Small intestine (tissue), 7 donors: ENCODE measurements at regions not wholly inside any gene's neighbourhood (a gene's known extent, or its start where the extent isn't known, plus 50 kb on each side); places are given as distances from the start of the nearest gene placed in this dataset.
"Not testable (repeated sequence)": the region's sequence is repeated elsewhere in the genome, so short reads cannot be mapped to it uniquely, and the experiment has no call there.

ENCODE experiments used
- DNase-seq, 2 donors: peaks; one replicate each; pipeline versions ENCODE4 v3.0.0 to v3.0.0-alpha.2; 2013
- FAIRE-seq: peaks from 2 replicates; lab custom pipeline; 2012; peaks lifted over from hg19 to GRCh38; lab: Jason Lieb, UNC
- H3K27ac ChIP-seq, 3 donors: one replicate each; pipeline ENCODE4 v1.5.1; 2013; ENCODE audit warnings: low read length in 2 of 3, mild to moderate bottlenecking in 2 of 3, control low read depth in 1 of 3, inconsistent platforms in 1 of 3, low read depth in 1 of 3, moderate library complexity in 1 of 3
- H3K27me3 ChIP-seq, 3 donors: one replicate each; pipeline ENCODE4 v1.6.1; 2013; ENCODE audit warnings: low read length in 3 of 3, inconsistent platforms in 1 of 3; ENCODE audit not compliant: control insufficient read depth in 3 of 3, insufficient read depth in 3 of 3
- H3K36me3 ChIP-seq, 3 donors: one replicate each; pipeline ENCODE4 v1.6.1; 2013; ENCODE audit warnings: low read length in 3 of 3, inconsistent platforms in 1 of 3, low read depth in 1 of 3, mild to moderate bottlenecking in 1 of 3, moderate library complexity in 1 of 3; ENCODE audit not compliant: control insufficient read depth in 3 of 3, insufficient read depth in 2 of 3
- H3K4me1 ChIP-seq, 3 donors: one replicate each; pipeline ENCODE4 v1.6.1; 2013; ENCODE audit warnings: low read length in 2 of 3, inconsistent platforms in 1 of 3, low read depth in 1 of 3, mild to moderate bottlenecking in 1 of 3, moderate library complexity in 1 of 3; ENCODE audit not compliant: control insufficient read depth in 3 of 3, insufficient read depth in 2 of 3
- H3K4me3 ChIP-seq, 3 donors: one replicate each; pipeline ENCODE4 v1.5.1; 2013; ENCODE audit warnings: low read length in 3 of 3, control low read depth in 1 of 3, inconsistent platforms in 1 of 3, low read depth in 1 of 3, mild to moderate bottlenecking in 1 of 3, moderate library complexity in 1 of 3
- H3K9me3 ChIP-seq, 2 donors: one replicate each; pipeline ENCODE4 v1.6.1; 2013; ENCODE audit warnings: low read depth in 1 of 2, low read length in 1 of 2; ENCODE audit not compliant: control insufficient read depth in 2 of 2, insufficient read depth in 1 of 2
- WGBS, 3 donors: extraction: QIAGEN DNeasy Blood & Tissue Kit; methylation state at CpG; one replicate each; pipeline ENCODE4 v1.1.7; 2013; 5-methylcytosine and 5-hydroxymethylcytosine counted together
- donor health status: healthy with polysubstance abuse.
- donor health status: control.
- donor health status: control.
- donor health status: Bipolar disorder and iron deficiency.
- donor health status: healthy.

DNA sequence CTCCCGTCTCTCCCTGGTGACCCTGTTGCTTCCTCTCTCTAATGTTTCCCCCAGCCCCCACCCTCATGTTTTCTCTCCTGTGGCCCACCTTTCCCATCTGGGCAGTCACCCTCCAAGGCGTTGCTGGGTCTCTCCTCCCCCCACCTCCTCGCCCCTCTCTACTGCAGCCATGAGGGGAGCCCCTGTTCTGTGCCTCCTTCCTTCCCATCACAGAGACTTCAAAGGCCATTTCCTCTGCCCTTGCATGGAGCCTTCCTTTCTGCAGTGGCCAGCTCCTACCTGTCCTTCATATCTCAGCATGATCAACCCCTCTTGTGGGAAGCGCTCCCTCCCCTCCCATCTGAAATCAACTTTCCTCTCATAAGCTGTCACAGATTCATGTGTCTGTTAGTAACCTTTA lies 194.0 kb upstream of the PRSS58 start:
- no peak for FAIRE-seq
- WGBS, 3 donors, result 70 to 81% (median 75%) methylated on average over 4 of the region's 4 CpGs
- H3K4me1 ChIP-seq, result no peaks in the 10 kb centered on the region
- H3K27ac ChIP-seq, result no peak overlapping the region
- no peaks in the 10 kb centered on the region for H3K36me3 ChIP-seq
- H3K9me3 ChIP-seq, result no peaks in the 10 kb centered on the region
- DNase-seq, result peak; percentile 21 to 27
- H3K4me3 ChIP-seq, result no peak overlapping the region
- H3K27me3 ChIP-seq, result no peaks in the 10 kb centered on the region

DNA sequence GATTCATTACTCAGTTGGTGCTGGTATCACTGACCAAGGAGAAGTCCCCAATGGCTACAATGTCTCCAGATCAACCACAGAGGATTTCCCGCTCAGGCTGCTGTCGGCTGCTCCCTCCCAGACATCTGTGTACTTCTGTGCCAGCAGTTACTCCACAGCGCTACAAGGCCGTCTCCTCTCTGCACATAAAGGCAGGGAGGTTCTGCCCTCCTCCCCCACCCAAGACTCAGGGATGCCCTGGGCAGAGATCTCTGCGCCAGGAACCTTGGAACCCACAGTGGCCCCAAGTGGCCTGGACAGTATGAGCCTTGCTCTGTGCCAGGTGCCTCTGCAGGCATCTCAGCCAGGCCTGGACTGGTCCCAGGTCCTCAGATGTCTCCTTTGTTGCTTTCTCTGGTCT lies 193.4 kb upstream of the PRSS58 start:
- DNase-seq (no peak), FAIRE-seq (no peak)
- H3K9me3 ChIP-seq, result no peaks in the 10 kb centered on the region
- no peaks in the 10 kb centered on the region for H3K4me1 ChIP-seq
- no peak overlapping the region for H3K4me3 ChIP-seq
- no peak overlapping the region for H3K27ac ChIP-seq
- H3K36me3 ChIP-seq, result no peaks in the 10 kb centered on the region
- WGBS, 3 donors, result 72 to 80% (median 80%) methylated on average over 5 of the region's 5 CpGs
- H3K27me3 ChIP-seq, result no peaks in the 10 kb centered on the region

DNA sequence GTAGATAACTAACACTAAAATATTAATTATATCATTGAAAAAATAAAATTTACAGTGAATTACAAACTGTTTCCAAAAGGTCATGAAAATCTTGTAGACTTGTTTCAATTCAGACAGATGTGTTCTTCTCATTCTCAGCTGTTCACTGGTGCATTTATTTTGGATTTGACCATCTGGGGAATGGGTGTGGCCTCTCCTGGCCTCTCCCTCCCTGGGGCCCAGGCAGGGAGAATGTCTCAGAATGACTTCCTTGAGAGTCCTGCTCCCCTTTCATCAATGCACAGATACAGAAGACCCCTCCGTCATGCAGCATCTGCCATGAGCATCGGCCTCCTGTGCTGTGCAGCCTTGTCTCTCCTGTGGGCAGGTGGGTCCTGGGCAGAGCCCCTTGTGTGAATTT lies 192.8 kb upstream of the PRSS58 start:
- FAIRE-seq (no peak), DNase-seq (no peak)
- no peaks in the 10 kb centered on the region for H3K9me3 ChIP-seq
- H3K4me1 ChIP-seq, result no peaks in the 10 kb centered on the region
- no peak overlapping the region for H3K4me3 ChIP-seq
- H3K27ac ChIP-seq, result no peak overlapping the region
- H3K27me3 ChIP-seq, result no peaks in the 10 kb centered on the region
- H3K36me3 ChIP-seq, result no peaks in the 10 kb centered on the region
- WGBS, 3 donors, result 90 to 96% (median 96%) methylated on average over 2 of the region's 2 CpGs

DNA sequence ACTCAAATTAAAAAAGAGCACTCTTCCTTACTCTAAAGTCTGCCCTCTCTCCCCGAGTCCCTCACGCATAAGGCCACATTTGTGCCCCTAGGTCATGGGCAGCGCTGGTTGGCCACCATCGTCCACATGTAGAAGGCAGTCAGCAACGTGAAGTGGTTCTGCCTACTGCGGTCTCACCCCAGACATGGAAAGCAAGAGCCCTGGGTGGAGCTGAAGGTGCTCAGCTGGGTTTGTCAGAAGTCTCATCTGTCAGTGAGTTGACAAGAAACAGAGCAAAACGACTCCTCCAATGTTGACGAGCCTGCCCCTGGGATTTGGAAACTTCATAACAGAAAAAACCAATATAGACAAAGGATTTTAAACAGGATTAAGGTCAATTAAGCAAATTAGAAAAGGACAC lies 192.3 kb upstream of the PRSS58 start:
- Histone ChIP-seq H3K9me3 (no peaks in the 10 kb centered on the region), H3K4me3 (no peak overlapping the region), H3K4me1 (no peaks in the 10 kb centered on the region), H3K36me3 (no peaks in the 10 kb centered on the region), H3K27me3 (no peaks in the 10 kb centered on the region), H3K27ac (no peak overlapping the region)
- DNase-seq, result no peak
- no peak for FAIRE-seq
- 70 to 80% (median 79%) methylated on average over 8 of the region's 8 CpGs for WGBS, 3 donors

DNA sequence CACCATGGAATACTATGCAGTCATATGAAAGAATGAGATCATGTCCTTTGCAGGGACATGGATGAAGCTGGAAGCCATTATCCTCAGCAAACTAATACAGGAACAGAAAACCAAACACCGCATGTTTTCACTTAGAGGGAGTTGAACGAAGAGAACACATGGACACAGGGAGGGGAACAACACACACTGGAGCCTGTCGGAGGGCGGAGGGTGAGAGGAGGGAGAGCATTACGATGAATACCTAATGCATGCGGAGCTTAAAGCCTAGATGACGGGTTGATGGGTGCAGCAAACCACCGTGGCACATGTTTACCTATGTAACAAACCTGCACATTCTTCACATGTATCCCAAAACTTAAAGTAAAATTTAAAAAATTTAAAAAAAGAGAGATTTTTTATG lies 191.0 kb upstream of the PRSS58 start:
- FAIRE-seq, result not testable (repeated sequence)

DNA sequence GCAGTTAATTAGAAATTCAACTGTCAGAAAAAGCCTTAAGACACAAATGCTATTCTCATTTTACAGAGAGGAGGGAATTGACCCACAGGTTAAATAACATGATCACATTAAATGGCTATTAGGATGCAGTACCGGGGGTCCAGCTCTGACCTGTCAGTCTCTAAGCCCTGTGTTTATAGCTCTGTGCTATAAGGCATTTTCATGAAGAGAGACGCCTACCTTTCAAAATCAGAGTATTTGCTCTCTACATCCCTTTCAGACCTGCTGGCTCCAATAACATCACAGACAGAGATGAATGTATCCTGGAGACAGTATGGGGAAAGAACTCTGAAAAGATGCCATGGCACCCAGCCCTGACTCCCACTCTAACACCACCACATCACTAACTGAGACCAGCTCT lies 189.9 kb upstream of the PRSS58 start:
- H3K36me3 ChIP-seq, result no peaks in the 10 kb centered on the region
- FAIRE-seq, result no peak
- DNase-seq, result no peak
- H3K27me3 ChIP-seq, result no peaks in the 10 kb centered on the region
- H3K4me1 ChIP-seq, result no peaks in the 10 kb centered on the region
- no peak overlapping the region for H3K4me3 ChIP-seq
- no peaks in the 10 kb centered on the region for H3K9me3 ChIP-seq
- 70 to 88% (median 84%) methylated on average over 2 of the region's 2 CpGs for WGBS, 3 donors
- no peak overlapping the region for H3K27ac ChIP-seq

More for the DNA sequence above, 191.0 kb upstream of the PRSS58 start:
- not testable (repeated sequence) for H3K27me3 ChIP-seq, H3K36me3 ChIP-seq, DNase-seq, H3K4me3 ChIP-seq, H3K4me1 ChIP-seq, H3K9me3 ChIP-seq, H3K27ac ChIP-seq
- WGBS, 3 donors, result 89 to 94% (median 90%) methylated on average over 8 of the region's 8 CpGs

DNA sequence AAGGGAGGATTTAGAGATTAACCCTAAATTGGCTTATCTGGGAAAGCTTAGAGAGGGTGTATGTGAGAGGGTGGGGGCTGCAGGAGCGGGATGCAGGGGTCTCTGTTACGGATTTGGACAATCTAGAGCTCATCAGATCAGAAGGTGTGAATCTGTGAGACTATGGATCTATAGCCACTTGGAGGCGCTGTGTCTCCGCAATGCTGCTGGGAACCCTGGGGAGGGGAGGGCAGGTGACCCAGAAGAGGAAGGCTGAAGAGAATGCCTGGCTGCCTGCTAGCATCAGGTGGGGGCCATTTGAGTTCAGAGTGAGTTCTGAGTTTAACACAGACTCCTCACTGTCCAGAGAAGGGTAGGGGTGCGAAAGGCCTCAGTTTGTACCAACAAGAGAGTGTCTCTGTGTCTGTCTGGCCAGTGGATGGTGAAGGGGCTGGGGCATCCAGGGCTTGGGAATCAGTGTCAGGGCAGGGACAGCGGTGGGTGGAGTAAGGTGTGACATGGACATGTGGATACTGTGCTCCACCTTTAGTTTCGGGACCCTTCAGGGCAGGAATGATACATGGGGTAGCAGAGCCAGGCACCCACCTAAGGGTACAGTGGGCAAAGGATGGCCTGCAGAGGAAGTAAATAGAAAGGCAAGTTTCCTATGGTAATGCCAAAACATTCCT lies 187.3 kb upstream of the PRSS58 start:
- H3K4me1 ChIP-seq, result no peaks in the 10 kb centered on the region
- H3K27ac ChIP-seq, result no peak overlapping the region
- 70 to 81% (median 76%) methylated on average over 7 of the region's 7 CpGs for WGBS, 3 donors

DNA sequence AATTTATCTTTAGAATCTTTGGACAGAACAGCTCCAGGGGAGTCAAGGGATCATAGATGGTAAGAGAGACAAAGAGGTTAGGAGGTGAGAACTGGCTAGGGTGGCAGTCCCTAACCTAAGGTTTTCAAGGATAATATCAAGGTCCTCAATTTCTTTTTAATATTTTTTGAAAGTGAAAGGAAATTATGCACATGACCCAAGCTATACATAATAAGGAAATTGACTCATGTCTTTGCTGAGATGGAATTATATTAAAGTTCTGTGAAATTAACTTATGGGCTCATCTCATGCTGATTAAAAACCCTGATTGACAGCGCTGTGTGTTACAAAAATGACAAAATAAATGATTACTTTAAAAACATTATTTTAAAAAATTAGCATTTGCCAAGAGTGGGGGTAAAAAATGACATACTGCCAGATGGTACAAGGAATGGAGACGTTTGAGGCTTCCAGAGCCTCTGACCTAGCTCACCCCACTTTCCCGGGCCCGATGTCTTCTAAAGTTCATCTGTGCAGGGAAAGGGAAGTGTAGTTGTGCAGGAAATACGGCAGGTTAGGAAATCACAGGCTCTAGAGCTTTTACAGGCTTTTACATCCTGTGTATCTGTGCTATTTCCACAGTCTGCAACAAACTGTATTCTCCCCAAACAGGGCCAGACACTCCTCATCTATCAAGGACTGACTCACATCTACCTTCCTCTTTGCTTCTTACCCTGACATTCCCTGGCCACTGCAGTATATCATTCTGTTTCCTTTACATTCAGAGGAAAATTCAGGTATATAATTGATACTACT lies 185.6 kb upstream of the PRSS58 start:
- 46 to 76% (median 53%) methylated on average over 5 of the region's 5 CpGs for WGBS, 3 donors
- Histone ChIP-seq H3K27me3 (no peaks in the 10 kb centered on the region), H3K4me1 (no peaks in the 10 kb centered on the region), H3K4me3 (no peak overlapping the region), H3K27ac (no peak overlapping the region), H3K9me3 (no peaks in the 10 kb centered on the region), H3K36me3 (no peaks in the 10 kb centered on the region)
- DNase-seq, result no peak
- no peak for FAIRE-seq

More for the DNA sequence above, 187.3 kb upstream of the PRSS58 start:
- no peaks in the 10 kb centered on the region for H3K36me3 ChIP-seq
- H3K4me3 ChIP-seq, result no peak overlapping the region
- no peak for FAIRE-seq
- H3K27me3 ChIP-seq, result no peaks in the 10 kb centered on the region
- H3K9me3 ChIP-seq, result no peaks in the 10 kb centered on the region
- DNase-seq, result no peak
